NT2/D1 (cell line): ENCODE measurements at regions not wholly inside any gene's neighbourhood (a gene's known extent, or its start where the extent isn't known, plus 50 kb on each side); places are given as distances from the start of the nearest gene placed in this dataset.

Experiments
- DNase-seq: peaks from one replicate; pipeline ENCODE4 v3.0.0-alpha.2; 2011; ENCODE audit warnings: low read depth, low spot score
- H3K27me3 ChIP-seq: 2 replicates; pipeline ENCODE4 v1.6.0; 2011; ENCODE audit warnings: mild to moderate bottlenecking; ENCODE audit not compliant: insufficient read length, insufficient read depth
- H3K36me3 ChIP-seq: 2 replicates; pipeline ENCODE4 v1.6.1; 2011; ENCODE audit warnings: mild to moderate bottlenecking, low read length, mixed read lengths; ENCODE audit not compliant: insufficient read depth, insufficient read length
- H3K4me1 ChIP-seq: 2 replicates; pipeline ENCODE4 v1.5.1; 2011; ENCODE audit not compliant: insufficient read depth, insufficient read length
- H3K4me3 ChIP-seq: 2 replicates; pipeline ENCODE4 v1.5.1; 2011; ENCODE audit warnings: low read depth; ENCODE audit not compliant: insufficient read length
- H3K9ac ChIP-seq: 2 replicates; pipeline ENCODE4 v1.6.0; 2011; ENCODE audit warnings: low read depth; ENCODE audit not compliant: insufficient read length
- H3K9me3 ChIP-seq: 2 replicates; pipeline ENCODE4 v1.5.1; 2011; ENCODE audit warnings: mild to moderate bottlenecking, low read length; ENCODE audit not compliant: insufficient read depth
- SUZ12 ChIP-seq: IDR thresholded peaks from 2 replicates; pipeline ENCODE4 v1.6.1; 2011; ENCODE audit not compliant: insufficient read length, insufficient read depth; ENCODE audit errors: extremely low read depth
- YY1 ChIP-seq: IDR thresholded peaks from 2 replicates; pipeline ENCODE4 v1.6.1; 2011; ENCODE audit not compliant: insufficient read length, insufficient read depth
- ZNF274 ChIP-seq: IDR thresholded peaks from 2 replicates; pipeline ENCODE4 v1.6.1; 2011; ENCODE audit warnings: mild to moderate bottlenecking, low read depth, low read length

GRCh38 chr11:106389101-106389500 is 311.6 kb downstream of the AASDHPPT start:
- TF ChIP-seq YY1 (no peak), ZNF274 (no peak), SUZ12 (no peak)
- no peaks in the 10 kb centered on the region for H3K4me1 ChIP-seq
- DNase-seq = no peak
- H3K36me3 ChIP-seq = no peaks in the 10 kb centered on the region
- H3K9me3 ChIP-seq = no peaks in the 10 kb centered on the region
- H3K4me3 ChIP-seq = no peak overlapping the region
- H3K9ac ChIP-seq = no peak overlapping the region
- no peaks in the 10 kb centered on the region for H3K27me3 ChIP-seq

- DNase-seq = no peak
- Histone ChIP-seq H3K36me3 (no peaks in the 10 kb centered on the region), H3K4me3 (no peak overlapping the region), H3K9ac (no peak overlapping the region), H3K4me1 (no peaks in the 10 kb centered on the region), H3K9me3 (0 out of 2 replicates have a peak, but pooled peaks cover 1% of the 10 kb centered on the region), H3K27me3 (no peaks in the 10 kb centered on the region)
- TF ChIP-seq SUZ12 (no peak), YY1 (no peak), ZNF274 (no peak)
Observed at GRCh38 chr11:106390078-106390477, 312.6 kb downstream of the AASDHPPT start.

- DNase-seq = no peak
- Histone ChIP-seq H3K4me1 (no peaks in the 10 kb centered on the region), H3K4me3 (no peak overlapping the region), H3K9me3 (peaks cover 19% of the 10 kb centered on the region; the same call in 1 of the 2 replicates), H3K9ac (no peak overlapping the region), H3K27me3 (no peaks in the 10 kb centered on the region), H3K36me3 (no peaks in the 10 kb centered on the region)
- TF ChIP-seq SUZ12 (no peak), ZNF274 (no peak), YY1 (no peak)
Observed at GRCh38 chr11:106391771-106392420, 314.4 kb downstream of the AASDHPPT start.

- TF ChIP-seq SUZ12 = no peak
- TF ChIP-seq YY1 = no peak
- no peak for TF ChIP-seq ZNF274
- DNase-seq = no peak
- Histone ChIP-seq H3K27me3 (no peaks in the 10 kb centered on the region), H3K4me3 (no peak overlapping the region), H3K4me1 (no peaks in the 10 kb centered on the region), H3K36me3 (no peaks in the 10 kb centered on the region), H3K9me3 (peaks cover 19% of the 10 kb centered on the region; the same call in 1 of the 2 replicates), H3K9ac (no peak overlapping the region)
Observed at GRCh38 chr11:106395716-106396349, 318.4 kb downstream of the AASDHPPT start.

DNA sequence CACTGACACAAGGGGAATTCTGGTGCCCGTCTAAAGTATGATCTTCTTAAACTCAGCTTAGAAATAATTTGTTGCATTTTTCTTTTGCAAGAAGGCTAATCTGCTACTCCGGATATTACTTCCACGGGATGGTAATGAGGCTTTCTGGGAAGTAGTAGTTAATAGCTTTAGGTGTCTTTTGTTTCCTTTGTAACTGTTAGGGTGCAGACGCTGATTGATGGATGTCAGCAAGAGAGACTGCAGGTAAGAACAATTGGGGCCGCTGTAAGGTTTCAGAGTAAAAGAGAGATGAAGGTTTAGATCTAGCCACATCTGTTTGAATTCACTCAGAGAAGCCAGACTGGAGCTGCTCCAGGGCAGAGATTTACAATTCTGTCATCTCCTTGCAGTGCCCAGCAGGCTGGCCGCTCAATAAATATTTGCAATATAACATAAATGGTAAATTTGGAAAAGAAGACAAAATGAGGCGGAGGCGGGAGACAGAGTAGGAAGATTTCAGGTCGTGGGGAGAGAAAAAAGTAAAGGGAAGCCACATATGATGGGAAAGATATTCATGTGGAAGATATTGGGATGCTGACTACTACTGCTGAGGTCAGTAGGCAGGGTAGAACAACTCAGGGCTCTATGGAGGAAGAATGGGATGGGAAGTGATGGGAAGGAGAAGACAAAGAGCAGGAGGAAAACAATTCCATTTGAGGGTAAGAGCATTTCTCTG is 320.5 kb downstream of the AASDHPPT start:
- no peak overlapping the region for H3K9ac ChIP-seq

DNA sequence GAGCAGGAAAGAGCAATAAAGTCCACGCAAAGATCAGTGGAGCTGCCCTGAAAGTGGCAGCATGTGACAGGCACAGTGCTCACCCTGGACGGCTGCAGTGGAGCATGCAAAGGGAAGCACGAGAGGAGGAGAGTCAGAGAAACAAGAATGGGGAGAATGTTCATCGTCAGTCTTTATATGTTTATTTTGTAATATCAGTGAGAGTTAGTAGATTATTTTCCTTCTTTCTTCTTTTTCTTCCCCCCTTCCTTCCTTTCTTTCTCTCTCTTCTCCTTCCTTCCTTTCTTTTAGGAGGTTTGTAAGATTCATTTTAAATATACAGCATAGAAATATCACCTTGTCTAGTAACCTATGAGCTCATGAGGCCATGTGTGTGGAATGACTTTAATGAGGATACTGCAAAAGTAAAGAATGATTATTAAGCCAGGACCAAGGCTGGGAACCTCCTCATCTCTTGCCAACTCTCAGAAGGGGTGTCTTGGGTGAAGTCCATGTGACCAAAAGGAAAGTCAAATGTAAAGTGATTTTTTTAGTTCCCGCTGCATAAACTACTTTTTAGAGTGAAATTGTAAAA is 321.1 kb downstream of the AASDHPPT start:
- Histone ChIP-seq H3K27me3 (no peaks in the 10 kb centered on the region), H3K9me3 (peaks cover 19% of the 10 kb centered on the region; the same call in 1 of the 2 replicates), H3K9ac (no peak overlapping the region), H3K36me3 (no peaks in the 10 kb centered on the region), H3K4me1 (no peaks in the 10 kb centered on the region), H3K4me3 (no peak overlapping the region)
- DNase-seq = no peak
- TF ChIP-seq ZNF274 (no peak), YY1 (no peak), SUZ12 (no peak)

More for the DNA sequence above, 320.5 kb downstream of the AASDHPPT start:
- DNase-seq = no peak
- Histone ChIP-seq H3K4me1 (no peaks in the 10 kb centered on the region), H3K9me3 (peaks cover 19% of the 10 kb centered on the region; the same call in 1 of the 2 replicates), H3K4me3 (no peak overlapping the region), H3K27me3 (no peaks in the 10 kb centered on the region), H3K36me3 (no peaks in the 10 kb centered on the region)
- TF ChIP-seq SUZ12 = no peak
- no peak for TF ChIP-seq ZNF274
- no peak for TF ChIP-seq YY1

- Histone ChIP-seq H3K4me1 (no peaks in the 10 kb centered on the region), H3K9ac (no peak overlapping the region), H3K4me3 (no peak overlapping the region), H3K36me3 (no peaks in the 10 kb centered on the region), H3K9me3 (peaks cover 19% of the 10 kb centered on the region; the same call in 1 of the 2 replicates), H3K27me3 (no peaks in the 10 kb centered on the region)
- DNase-seq = no peak
- TF ChIP-seq YY1 = no peak
- TF ChIP-seq SUZ12 = no peak
- TF ChIP-seq ZNF274 = no peak
Observed at GRCh38 chr11:106399076-106399511, 321.6 kb downstream of the AASDHPPT start.
